ENCODE measurements at regions not wholly inside any gene's neighbourhood (a gene's known extent, or its start where the extent isn't known, plus 50 kb on each side); places are given as distances from the start of the nearest gene placed in this dataset.

DNA sequence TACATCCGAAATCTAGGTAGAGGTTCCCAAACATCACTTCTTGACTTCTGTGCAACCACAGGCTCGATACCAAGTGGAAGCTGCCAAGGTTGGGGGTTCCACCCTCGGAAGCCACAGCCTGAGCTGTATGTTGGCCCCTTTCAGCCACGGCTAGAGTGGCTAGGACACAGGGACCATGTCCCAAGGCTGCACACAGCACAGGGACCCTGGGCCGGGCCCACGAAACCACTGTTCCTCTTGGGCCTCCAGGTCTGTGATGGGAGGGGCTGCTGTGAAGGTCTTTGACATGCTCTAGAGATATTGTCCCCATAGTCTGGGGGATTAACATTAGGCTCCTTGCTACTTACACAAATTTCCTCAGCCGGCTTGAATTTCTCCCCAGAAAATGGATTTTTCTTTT, 460.6 kb downstream of the ISL1 start:
- TF ChIP-seq EZH2 (IDR thresholded peaks at IDR 0.05; ENCODE audit: insufficient read depth, poor library complexity, severe bottlenecking) (no peak), EZH2phosphoT487 (IDR thresholded peaks at IDR 0.05; ENCODE audit: insufficient read depth, low read depth) (no peak)

Measured in GM23248 (cell line).